ENCODE measurements at regions not wholly inside any gene's neighbourhood (a gene's known extent, or its start where the extent isn't known, plus 50 kb on each side); places are given as distances from the start of the nearest gene placed in this dataset.
A peak's percentile ranks its signal among the peaks of the same experiment; 100 is the strongest.

GRCh38 chr2:191757208-191757607 is 79.3 kb downstream of the NABP1 start:
- CTCF ChIA-PET = interaction anchor here (0.5 to 3.2 kb wide), 9 partner anchors 9 to 404 kb away, joined by 3 to 24 read pairs (median 3); no protein-coding TSS in a partner anchor
- Histone ChIP-seq H3K4me3 (ENCODE audit: low read depth, low read length) (no peak overlapping the region), H3K36me3 (ENCODE audit: control insufficient read depth in 2 of 2, insufficient read depth in 1 of 2, low read length in 2 of 2) (no peaks in the 10 kb centered on the region), H3K27ac (ENCODE audit: extremely low read depth, low read depth, low read length) (no peak overlapping the region), H3K9me3 (ENCODE audit: control insufficient read depth, insufficient read depth, low read depth, low read length) (no peaks in the 10 kb centered on the region), H3K4me1 (ENCODE audit: control insufficient read depth, insufficient read depth, low read length) (no peaks in the 10 kb centered on the region)
- POLR2A ChIA-PET = interaction anchor here (1.1 kb wide), 1 partner anchor 79 kb away, joined by 3 read pairs; the partner anchor contains the start of gene NABP1
- TF ChIP-seq EGR2 (tag by site-specific recombination; IDR thresholded peaks at IDR 0.05; ENCODE audit: low read depth) (no peak), ZNF610 (tag by site-specific recombination; IDR thresholded peaks at IDR 0.05; ENCODE audit: borderline replicate concordance) (no peak), ZNF571 (tag by site-specific recombination; IDR thresholded peaks at IDR 0.05) (no peak), ZNF202 (tag by site-specific recombination; IDR thresholded peaks at IDR 0.05; ENCODE audit: borderline replicate concordance) (no peak), ZNF416 (tag by site-specific recombination; IDR thresholded peaks at IDR 0.05) (no peak), BCL6B (tag by site-specific recombination; IDR thresholded peaks at IDR 0.05) (no peak), ZNF324 (tag by site-specific recombination; IDR thresholded peaks at IDR 0.05) (no peak), GFI1B (tag by site-specific recombination; IDR thresholded peaks at IDR 0.05) (no peak), ZNF629 (tag by site-specific recombination; IDR thresholded peaks at IDR 0.05) (no peak), ZFP37 (tag by site-specific recombination; IDR thresholded peaks at IDR 0.05) (no peak), ZBTB17 (tag by site-specific recombination; IDR thresholded peaks at IDR 0.05) (no peak), ZNF354C (tag by site-specific recombination; IDR thresholded peaks at IDR 0.05; ENCODE audit: borderline replicate concordance, low read depth) (no peak), ZNF785 (tag by site-specific recombination; IDR thresholded peaks at IDR 0.05) (no peak), ZNF341 (tag by site-specific recombination; IDR thresholded peaks at IDR 0.05; ENCODE audit: low read depth) (no peak), ZNF580 (tag by site-specific recombination; IDR thresholded peaks at IDR 0.05) (no peak)

- TF ChIP-seq, protein P1, sequence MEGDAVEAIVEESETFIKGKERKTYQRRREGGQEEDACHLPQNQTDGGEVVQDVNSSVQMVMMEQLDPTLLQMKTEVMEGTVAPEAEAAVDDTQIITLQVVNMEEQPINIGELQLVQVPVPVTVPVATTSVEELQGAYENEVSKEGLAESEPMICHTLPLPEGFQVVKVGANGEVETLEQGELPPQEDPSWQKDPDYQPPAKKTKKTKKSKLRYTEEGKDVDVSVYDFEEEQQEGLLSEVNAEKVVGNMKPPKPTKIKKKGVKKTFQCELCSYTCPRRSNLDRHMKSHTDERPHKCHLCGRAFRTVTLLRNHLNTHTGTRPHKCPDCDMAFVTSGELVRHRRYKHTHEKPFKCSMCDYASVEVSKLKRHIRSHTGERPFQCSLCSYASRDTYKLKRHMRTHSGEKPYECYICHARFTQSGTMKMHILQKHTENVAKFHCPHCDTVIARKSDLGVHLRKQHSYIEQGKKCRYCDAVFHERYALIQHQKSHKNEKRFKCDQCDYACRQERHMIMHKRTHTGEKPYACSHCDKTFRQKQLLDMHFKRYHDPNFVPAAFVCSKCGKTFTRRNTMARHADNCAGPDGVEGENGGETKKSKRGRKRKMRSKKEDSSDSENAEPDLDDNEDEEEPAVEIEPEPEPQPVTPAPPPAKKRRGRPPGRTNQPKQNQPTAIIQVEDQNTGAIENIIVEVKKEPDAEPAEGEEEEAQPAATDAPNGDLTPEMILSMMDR (tag by site-specific recombination; IDR thresholded peaks at IDR 0.05) = peak; percentile 45; the same call in 1 of the 2 replicates
- TF ChIP-seq ZXDB (tag by site-specific recombination; IDR thresholded peaks at IDR 0.05) (no peak), ZNF654 (tag by site-specific recombination; IDR thresholded peaks at IDR 0.05; ENCODE audit: low read depth) (peak; percentile 31)
- Histone ChIP-seq H3K36me3 (ENCODE audit: control insufficient read depth in 2 of 2, insufficient read depth in 1 of 2, low read length in 2 of 2) (no peaks in the 10 kb centered on the region), H3K4me3 (ENCODE audit: low read depth, low read length) (no peak overlapping the region), H3K4me1 (ENCODE audit: control insufficient read depth, insufficient read depth, low read length) (no peaks in the 10 kb centered on the region), H3K27ac (ENCODE audit: extremely low read depth, low read depth, low read length) (no peak overlapping the region), H3K9me3 (ENCODE audit: control insufficient read depth, insufficient read depth, low read depth, low read length) (no peaks in the 10 kb centered on the region)
- ChIA-PET CTCF (interaction anchor here (0.5 to 3.2 kb wide), 21 partner anchors 8 to 1515 kb away, joined by 3 to 24 read pairs (median 3); no protein-coding TSS in a partner anchor), POLR2A (interaction anchor here (0.5 kb wide), 1 partner anchor 10 kb away, joined by 4 read pairs; no protein-coding TSS in a partner anchor)
Observed at GRCh38 chr2:191758518-191759507, 80.9 kb downstream of the NABP1 start.

Data from HEK293 (cell line).